ENCODE measurements at regions not wholly inside any gene's neighbourhood (a gene's known extent, or its start where the extent isn't known, plus 50 kb on each side); places are given as distances from the start of the nearest gene placed in this dataset.
"Not testable (repeated sequence)": the region's sequence is repeated elsewhere in the genome, so short reads cannot be mapped to it uniquely, and the experiment has no call there.

DNA sequence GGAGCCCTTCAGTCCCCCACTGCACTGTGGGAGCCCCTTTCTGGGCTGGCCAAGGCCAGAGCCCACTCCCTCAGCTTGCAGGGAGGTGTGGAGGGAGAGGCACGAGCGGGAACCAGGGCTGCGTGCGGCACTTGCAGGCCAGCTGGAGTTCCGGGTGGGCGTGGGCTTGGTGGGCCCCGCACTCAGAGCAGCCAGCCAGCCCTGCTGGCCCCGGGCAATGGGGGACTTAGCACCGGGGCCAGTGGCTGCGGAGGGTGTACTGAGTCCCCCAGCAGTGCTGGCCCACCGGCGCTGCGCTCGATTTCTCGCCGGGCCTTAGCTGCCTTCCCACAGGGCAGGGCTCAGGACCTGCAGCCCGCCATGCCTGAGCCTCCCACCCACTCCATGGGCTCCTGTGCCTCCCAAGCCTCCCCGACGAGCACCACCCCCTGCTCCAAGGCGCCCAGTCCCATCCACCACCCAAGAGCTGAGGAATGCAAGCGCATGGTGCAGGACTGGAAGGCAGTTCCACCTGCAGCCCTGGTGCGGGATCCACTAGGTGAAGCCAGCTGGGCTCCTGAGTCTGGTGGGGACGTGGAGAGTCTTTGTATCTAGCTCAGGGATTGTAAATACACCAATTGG lies 776.2 kb downstream of the KCTD8 start:
- TF ChIP-seq, protein P1, sequence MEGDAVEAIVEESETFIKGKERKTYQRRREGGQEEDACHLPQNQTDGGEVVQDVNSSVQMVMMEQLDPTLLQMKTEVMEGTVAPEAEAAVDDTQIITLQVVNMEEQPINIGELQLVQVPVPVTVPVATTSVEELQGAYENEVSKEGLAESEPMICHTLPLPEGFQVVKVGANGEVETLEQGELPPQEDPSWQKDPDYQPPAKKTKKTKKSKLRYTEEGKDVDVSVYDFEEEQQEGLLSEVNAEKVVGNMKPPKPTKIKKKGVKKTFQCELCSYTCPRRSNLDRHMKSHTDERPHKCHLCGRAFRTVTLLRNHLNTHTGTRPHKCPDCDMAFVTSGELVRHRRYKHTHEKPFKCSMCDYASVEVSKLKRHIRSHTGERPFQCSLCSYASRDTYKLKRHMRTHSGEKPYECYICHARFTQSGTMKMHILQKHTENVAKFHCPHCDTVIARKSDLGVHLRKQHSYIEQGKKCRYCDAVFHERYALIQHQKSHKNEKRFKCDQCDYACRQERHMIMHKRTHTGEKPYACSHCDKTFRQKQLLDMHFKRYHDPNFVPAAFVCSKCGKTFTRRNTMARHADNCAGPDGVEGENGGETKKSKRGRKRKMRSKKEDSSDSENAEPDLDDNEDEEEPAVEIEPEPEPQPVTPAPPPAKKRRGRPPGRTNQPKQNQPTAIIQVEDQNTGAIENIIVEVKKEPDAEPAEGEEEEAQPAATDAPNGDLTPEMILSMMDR (conservative IDR thresholded peaks at IDR 0.05; ENCODE audit: low read depth in 2 of 2): not testable (repeated sequence)
- TF ChIP-seq EZH2 (IDR thresholded peaks at IDR 0.05; ENCODE audit: low read depth, unreplicated experiment); POLR2AphosphoS5 (IDR thresholded peaks at IDR 0.05; ENCODE audit: low read depth); EZH2phosphoT487 (IDR thresholded peaks at IDR 0.05; ENCODE audit: unreplicated experiment): not testable (repeated sequence)

Measured in GM23338 (cell line).